ENCODE measurements at regions not wholly inside any gene's neighbourhood (a gene's known extent, or its start where the extent isn't known, plus 50 kb on each side); places are given as distances from the start of the nearest gene placed in this dataset.

DNA sequence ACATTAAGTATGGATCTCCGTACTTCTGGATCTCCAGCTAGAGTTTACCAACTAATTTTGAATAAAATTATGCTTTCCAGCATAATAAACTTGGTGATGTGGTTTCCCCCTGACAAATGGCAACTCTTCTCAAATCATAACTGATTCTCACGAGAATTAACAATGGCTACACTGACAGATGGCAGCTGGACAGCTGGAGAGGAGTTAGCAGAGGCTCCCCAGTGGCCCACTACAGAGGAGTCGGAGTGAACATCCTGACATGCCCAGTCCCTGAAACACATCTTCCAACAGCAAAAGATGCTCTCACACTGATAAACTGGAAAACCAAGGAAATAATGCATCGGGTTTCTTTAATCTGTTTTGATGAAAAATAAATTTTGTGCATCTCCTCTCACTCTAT is 239.6 kb downstream of the MAN2A1 start:
- WGBS, 2 donors: 73 to 77% methylated on average over 4 of the region's 4 CpGs
- H3K4me3 ChIP-seq: no peak overlapping the region
- H3K27ac ChIP-seq: no peak overlapping the region
- no peaks in the 10 kb centered on the region for H3K4me1 ChIP-seq
- DNase-seq: no peak
- TF ChIP-seq CTCF (IDR thresholded peaks at IDR 0.05) (no peak), POLR2A (IDR thresholded peaks at IDR 0.05) (no peak)
- no peaks in the 10 kb centered on the region for H3K36me3 ChIP-seq (ENCODE audit: low read depth, missing control alignments)
- intact Hi-C loops (cut with DNase I; ENCODE audit: low total_unique reads): no loop called here
- no peaks in the 10 kb centered on the region for H3K9me3 ChIP-seq
- no peaks in the 10 kb centered on the region for H3K27me3 ChIP-seq

GRCh38 chr5:109929911-109930310 is 240.2 kb downstream of the MAN2A1 start:
- TF ChIP-seq CTCF (IDR thresholded peaks at IDR 0.05) (no peak), POLR2A (IDR thresholded peaks at IDR 0.05) (no peak)
- Histone ChIP-seq H3K36me3 (ENCODE audit: low read depth, missing control alignments) (no peaks in the 10 kb centered on the region), H3K27me3 (no peaks in the 10 kb centered on the region), H3K9me3 (no peaks in the 10 kb centered on the region), H3K4me3 (no peak overlapping the region), H3K27ac (no peak overlapping the region), H3K4me1 (no peaks in the 10 kb centered on the region)
- WGBS, 2 donors: 66 to 73% methylated on average over 1 of the region's 1 CpG
- intact Hi-C loops (cut with DNase I; ENCODE audit: low total_unique reads): no loop called here
- DNase-seq: no peak

DNA sequence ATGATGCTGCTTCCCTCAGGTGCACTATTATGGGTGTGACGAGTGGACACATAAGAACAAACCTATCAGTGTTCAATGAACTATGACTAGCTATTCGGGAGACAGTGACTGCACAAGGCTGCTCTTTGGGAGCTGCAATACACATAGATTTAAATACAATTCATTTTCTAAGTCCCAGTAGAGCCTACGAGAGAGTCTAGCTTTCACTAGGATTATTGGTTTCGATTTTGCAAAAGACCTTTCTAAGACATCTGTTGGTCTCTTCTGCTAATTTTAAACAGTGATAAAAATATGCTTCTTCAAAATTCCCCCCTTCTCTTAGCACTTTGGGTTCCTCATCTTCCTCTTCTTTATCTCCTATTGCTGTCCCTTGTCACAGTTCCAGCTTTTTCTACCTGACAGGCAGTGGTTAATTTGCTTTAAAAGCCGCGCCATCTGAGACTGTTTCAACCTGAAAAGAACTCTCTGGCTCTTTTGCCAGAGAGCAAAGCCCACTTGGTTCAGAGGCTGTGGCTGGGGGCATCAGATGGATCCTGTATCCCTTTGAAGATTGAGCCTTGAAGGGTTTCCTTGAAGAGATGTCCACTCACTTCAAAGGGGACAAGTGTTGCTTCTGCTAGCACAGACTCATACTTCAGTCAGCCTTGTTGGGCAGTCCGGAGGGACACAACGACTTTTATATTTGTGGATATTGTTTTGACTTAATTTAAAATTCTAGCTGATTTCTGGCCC is 241.5 kb downstream of the MAN2A1 start:
- no peak for DNase-seq
- H3K27me3 ChIP-seq: no peaks in the 10 kb centered on the region
- H3K36me3 ChIP-seq (ENCODE audit: low read depth, missing control alignments): no peaks in the 10 kb centered on the region
- intact Hi-C loops (cut with DNase I; ENCODE audit: low total_unique reads): no loop called here
- no peak overlapping the region for H3K27ac ChIP-seq
- TF ChIP-seq CTCF (IDR thresholded peaks at IDR 0.05) (no peak), POLR2A (IDR thresholded peaks at IDR 0.05) (no peak)
- H3K9me3 ChIP-seq: no peaks in the 10 kb centered on the region
- H3K4me3 ChIP-seq: no peak overlapping the region
- 83% methylated on average over 8 of the region's 8 CpGs for WGBS, 2 donors
- no peaks in the 10 kb centered on the region for H3K4me1 ChIP-seq

DNA sequence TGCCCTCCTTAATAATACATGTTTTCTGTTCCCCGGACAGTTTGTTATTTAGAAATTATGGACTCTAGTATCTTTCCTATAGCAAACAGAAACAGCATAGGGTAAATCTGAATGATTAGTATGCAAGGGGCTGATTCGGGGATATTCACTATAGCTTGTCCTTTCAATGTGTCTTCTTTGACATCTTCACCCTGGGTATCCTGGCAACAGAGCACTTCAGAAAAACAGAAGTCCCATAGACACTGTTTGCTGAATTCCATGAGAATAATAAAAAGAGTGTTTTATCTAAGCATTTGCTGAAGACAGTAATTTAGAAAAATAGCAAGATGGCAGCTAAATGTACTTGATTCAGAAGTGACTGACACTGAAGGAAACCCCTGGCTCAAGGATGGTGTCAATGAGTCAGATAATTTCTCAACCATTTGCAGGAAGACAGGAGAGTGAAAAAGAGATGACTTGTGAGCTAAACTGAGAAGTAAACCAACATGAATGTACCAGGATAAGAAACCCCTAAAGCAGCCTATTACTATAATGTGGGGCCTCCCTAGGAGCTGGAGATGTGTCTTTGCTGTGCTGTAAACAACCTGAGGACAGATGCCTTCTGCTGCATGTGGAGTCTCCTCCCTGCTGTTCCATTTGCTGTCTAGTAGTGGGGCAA is 246.2 kb downstream of the MAN2A1 start:
- Histone ChIP-seq H3K4me1 (no peaks in the 10 kb centered on the region), H3K27ac (no peak overlapping the region), H3K36me3 (ENCODE audit: low read depth, missing control alignments) (no peaks in the 10 kb centered on the region), H3K27me3 (no peaks in the 10 kb centered on the region), H3K4me3 (no peak overlapping the region), H3K9me3 (no peaks in the 10 kb centered on the region)
- TF ChIP-seq POLR2A (IDR thresholded peaks at IDR 0.05) (no peak), CTCF (IDR thresholded peaks at IDR 0.05) (no peak)
- intact Hi-C loops (cut with DNase I; ENCODE audit: low total_unique reads): no loop called here
- WGBS, 2 donors: 88 to 89% methylated on average over 2 of the region's 2 CpGs
- no peak for DNase-seq

DNA sequence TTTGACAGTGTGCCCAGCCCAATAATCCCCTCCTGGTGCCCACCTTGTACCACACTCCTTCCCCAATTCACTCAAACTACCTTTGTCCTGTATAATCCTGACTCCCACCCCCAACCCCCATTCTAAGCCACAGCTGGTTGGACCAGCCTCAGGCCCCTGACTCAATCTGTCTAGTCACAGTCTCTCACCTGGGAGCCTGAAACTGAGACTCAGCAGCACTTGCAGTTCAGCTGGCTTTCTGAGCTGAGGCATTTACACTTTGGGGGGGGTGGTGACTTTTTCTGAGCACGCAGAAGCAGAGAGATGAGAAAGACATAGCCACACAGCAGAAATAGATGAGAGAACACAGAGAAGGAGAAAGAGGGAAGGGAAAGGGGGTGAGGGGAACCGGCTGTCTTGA is 247.3 kb downstream of the MAN2A1 start:
- Histone ChIP-seq H3K36me3 (ENCODE audit: low read depth, missing control alignments) (no peaks in the 10 kb centered on the region), H3K4me3 (no peak overlapping the region), H3K27me3 (no peaks in the 10 kb centered on the region), H3K4me1 (no peaks in the 10 kb centered on the region), H3K27ac (no peak overlapping the region), H3K9me3 (no peaks in the 10 kb centered on the region)
- DNase-seq: no peak
- intact Hi-C loops (cut with DNase I; ENCODE audit: low total_unique reads): no loop called here
- WGBS, 2 donors: 85 to 86% methylated on average over 2 of the region's 2 CpGs
- TF ChIP-seq CTCF (IDR thresholded peaks at IDR 0.05): no peak
- TF ChIP-seq POLR2A (IDR thresholded peaks at IDR 0.05): no peak

All from testis (tissue), 2 donors.